Activated T-cell treated with anti-CD3 and anti-CD28 coated beads for 1 hour (primary cell): ENCODE measurements at regions not wholly inside any gene's neighbourhood (a gene's known extent, or its start where the extent isn't known, plus 50 kb on each side); places are given as distances from the start of the nearest gene placed in this dataset.

Experiments
- DNase-seq: peaks from one replicate; pipeline ENCODE4 v3.0.0-alpha.2; 2020; ENCODE audit warnings: low read depth

GRCh38 chr7:136174477-136175125 is 197.4 kb upstream of the MTPN start:
- DNase-seq = no peak

- no peak for DNase-seq
Measured at GRCh38 chr7:136173874-136174273, 196.7 kb upstream of the MTPN start.

GRCh38 chr7:136171233-136171632 is 194.1 kb upstream of the MTPN start:
- no peak for DNase-seq

- DNase-seq = no peak
Measured at GRCh38 chr7:136168821-136169220, 191.7 kb upstream of the MTPN start.

- DNase-seq = no peak
Measured at GRCh38 chr7:136167991-136168390, 190.8 kb upstream of the MTPN start.

- no peak for DNase-seq
Measured at GRCh38 chr7:136166521-136166920, 189.4 kb upstream of the MTPN start.

- DNase-seq = no peak
Measured at GRCh38 chr7:136163340-136163801, 186.2 kb upstream of the MTPN start.

GRCh38 chr7:136150311-136150710 is 173.2 kb upstream of the MTPN start:
- no peak for DNase-seq

- DNase-seq = no peak
Measured at GRCh38 chr7:136148920-136149319, 171.8 kb upstream of the MTPN start.

GRCh38 chr7:136146925-136147324 is 169.8 kb upstream of the MTPN start:
- no peak for DNase-seq

GRCh38 chr7:136144182-136144581 is 167.0 kb upstream of the MTPN start:
- DNase-seq = no peak

GRCh38 chr7:136143271-136143670 is 166.1 kb upstream of the MTPN start:
- DNase-seq = no peak

- DNase-seq = no peak
Measured at GRCh38 chr7:136142583-136142982, 165.4 kb upstream of the MTPN start.

GRCh38 chr7:136140469-136140868 is 163.3 kb upstream of the MTPN start:
- no peak for DNase-seq

GRCh38 chr7:136139417-136139816 is 162.3 kb upstream of the MTPN start:
- no peak for DNase-seq

- no peak for DNase-seq
Measured at GRCh38 chr7:136138991-136139390, 161.8 kb upstream of the MTPN start.

GRCh38 chr7:136136906-136137454 is 159.8 kb upstream of the MTPN start:
- no peak for DNase-seq

- DNase-seq = no peak
Measured at GRCh38 chr7:136134503-136134902, 157.3 kb upstream of the MTPN start.

GRCh38 chr7:136133551-136133950 is 156.4 kb upstream of the MTPN start:
- DNase-seq = no peak

GRCh38 chr7:136131304-136131630 is 154.1 kb upstream of the MTPN start:
- no peak for DNase-seq

GRCh38 chr7:136130511-136131303 is 153.5 kb upstream of the MTPN start:
- no peak for DNase-seq

GRCh38 chr7:136128050-136128449 is 150.9 kb upstream of the MTPN start:
- no peak for DNase-seq

- no peak for DNase-seq
Measured at GRCh38 chr7:136123352-136123751, 146.2 kb upstream of the MTPN start.
